Fibroblast of mammary gland (primary cell): ENCODE measurements at regions not wholly inside any gene's neighbourhood (a gene's known extent, or its start where the extent isn't known, plus 50 kb on each side); places are given as distances from the start of the nearest gene placed in this dataset.

Experiments
- DNase-seq: peaks from one replicate; pipeline ENCODE4 v3.0.0-alpha.2; 2010; ENCODE audit warnings: low read depth
- H3K4me3 ChIP-seq: 2 replicates; pipeline ENCODE4 v1.5.1; 2011; ENCODE audit warnings: low read depth, mild to moderate bottlenecking, low read length, moderate library complexity; ENCODE audit not compliant: control insufficient read depth
- TF ChIP-seq, protein P1 (sequence below): conservative IDR thresholded peaks from 2 replicates; pipeline ENCODE4 v1.5.1; 2011; ENCODE audit warnings: low read depth, low read length, inconsistent platforms; ENCODE audit not compliant: control insufficient read depth, insufficient read depth

DNA sequence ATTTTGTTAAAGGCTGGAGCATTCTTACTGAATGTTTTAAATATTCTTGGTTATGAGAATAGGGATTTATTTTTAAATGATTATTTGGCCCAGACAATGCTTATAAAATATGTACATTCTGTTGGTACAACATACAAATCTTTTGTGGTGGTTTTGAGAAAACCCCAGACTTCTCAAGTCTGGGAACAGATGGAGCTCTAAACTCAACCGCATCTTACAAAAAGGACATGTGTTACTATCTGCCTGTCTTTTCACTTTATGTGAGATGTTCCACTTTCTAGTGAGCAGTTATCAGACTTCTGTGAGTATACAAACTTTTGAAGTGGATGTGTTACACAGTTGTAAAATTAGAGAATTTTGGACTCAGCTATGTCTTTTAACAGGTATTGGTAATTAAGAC lies 135.5 kb upstream of the RBMS3 start:
- no peak for DNase-seq
- TF ChIP-seq, protein P1, sequence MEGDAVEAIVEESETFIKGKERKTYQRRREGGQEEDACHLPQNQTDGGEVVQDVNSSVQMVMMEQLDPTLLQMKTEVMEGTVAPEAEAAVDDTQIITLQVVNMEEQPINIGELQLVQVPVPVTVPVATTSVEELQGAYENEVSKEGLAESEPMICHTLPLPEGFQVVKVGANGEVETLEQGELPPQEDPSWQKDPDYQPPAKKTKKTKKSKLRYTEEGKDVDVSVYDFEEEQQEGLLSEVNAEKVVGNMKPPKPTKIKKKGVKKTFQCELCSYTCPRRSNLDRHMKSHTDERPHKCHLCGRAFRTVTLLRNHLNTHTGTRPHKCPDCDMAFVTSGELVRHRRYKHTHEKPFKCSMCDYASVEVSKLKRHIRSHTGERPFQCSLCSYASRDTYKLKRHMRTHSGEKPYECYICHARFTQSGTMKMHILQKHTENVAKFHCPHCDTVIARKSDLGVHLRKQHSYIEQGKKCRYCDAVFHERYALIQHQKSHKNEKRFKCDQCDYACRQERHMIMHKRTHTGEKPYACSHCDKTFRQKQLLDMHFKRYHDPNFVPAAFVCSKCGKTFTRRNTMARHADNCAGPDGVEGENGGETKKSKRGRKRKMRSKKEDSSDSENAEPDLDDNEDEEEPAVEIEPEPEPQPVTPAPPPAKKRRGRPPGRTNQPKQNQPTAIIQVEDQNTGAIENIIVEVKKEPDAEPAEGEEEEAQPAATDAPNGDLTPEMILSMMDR: no peak
- H3K4me3 ChIP-seq: no peak overlapping the region

DNA sequence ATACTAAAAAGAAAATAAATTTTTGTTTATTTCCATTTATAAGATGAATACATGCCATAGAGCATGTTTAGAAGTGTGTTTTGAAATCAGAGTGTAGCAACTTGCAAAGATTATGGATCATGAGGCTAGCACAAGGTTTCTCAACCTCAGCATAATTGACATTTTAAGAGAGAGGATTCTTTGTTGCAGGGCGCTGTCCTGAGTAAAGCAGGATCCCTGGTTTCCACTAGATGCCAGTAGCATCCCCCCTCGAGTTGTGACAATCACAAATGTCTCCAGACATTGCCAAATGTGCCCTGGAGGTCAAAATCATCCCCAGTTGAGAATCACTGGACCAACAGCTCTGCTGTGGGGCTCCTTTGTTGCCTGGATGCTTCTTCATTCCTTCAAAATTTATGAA lies 128.5 kb upstream of the RBMS3 start:
- TF ChIP-seq, protein P1: no peak
- no peak for DNase-seq
- H3K4me3 ChIP-seq: no peak overlapping the region

DNA sequence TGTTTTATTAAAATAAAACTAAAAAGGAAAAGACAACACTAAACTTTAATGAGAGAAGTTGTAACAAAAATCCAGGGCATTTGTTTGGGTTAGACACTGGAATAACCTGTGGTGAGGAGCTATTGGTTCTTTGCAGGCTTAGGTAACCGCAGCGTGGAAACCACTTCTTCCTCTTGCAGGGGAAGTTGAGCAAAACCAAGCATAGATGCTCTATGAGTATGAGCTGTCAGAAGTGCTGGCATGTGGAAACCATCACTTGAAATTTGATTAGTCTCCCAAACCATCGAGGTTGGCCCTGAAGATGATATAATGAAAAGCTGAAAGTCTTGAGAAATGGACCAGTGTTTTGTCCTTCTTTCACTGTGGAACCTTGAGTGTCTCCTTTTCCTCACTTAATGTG lies 127.1 kb upstream of the RBMS3 start:
- TF ChIP-seq, protein P1: no peak
- no peak for DNase-seq
- no peak overlapping the region for H3K4me3 ChIP-seq

DNA sequence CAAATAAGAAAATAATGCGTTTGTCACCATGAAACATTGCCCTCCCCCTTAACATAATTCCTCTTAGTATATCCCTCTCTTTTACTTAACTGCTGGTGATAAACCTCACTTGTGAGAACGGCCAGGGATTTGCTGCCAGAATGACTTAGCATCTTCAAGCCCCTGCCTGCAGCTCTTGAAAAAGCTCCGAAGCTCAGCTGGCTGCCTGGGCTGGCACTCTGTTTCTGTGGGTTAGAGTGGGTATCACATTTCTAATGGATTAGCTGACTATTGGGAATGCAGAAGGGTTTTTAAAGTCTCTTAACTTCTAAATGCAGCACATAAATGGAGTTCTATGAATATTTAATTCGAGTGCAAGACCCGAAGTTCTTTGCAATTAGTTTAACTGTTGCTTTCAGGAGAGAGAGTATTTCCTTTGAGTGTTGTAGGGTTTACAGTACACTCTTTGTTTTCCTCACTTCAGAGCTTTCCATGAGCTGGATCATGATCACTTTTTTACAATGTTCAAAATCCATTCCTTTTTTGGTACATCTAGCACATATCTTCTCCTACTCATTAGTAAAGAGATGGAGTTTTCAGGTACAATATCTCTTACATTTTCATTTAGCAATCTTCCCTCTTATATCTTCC lies 124.7 kb upstream of the RBMS3 start:
- no peak overlapping the region for H3K4me3 ChIP-seq
- TF ChIP-seq, protein P1: no peak
- no peak for DNase-seq

DNA sequence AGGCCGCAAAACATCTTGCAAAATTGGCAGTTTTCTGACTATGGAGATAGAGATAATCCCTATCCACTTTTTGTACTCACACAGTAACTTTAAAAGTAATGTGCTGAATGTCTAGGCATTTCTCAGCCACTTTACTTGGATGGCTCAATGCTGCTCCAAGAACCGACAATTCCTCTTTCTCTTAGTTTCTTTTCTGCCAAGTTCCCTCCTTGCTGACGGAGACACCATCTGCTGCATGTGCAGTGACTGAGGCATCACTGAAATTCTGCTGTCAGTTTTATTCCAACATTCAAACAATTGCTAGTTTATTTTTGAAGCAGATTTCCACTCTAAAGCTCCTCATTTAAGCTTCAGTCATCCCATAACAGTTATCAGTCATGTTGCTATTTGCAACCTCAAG lies 116.0 kb upstream of the RBMS3 start:
- H3K4me3 ChIP-seq: no peak overlapping the region
- no peak for DNase-seq
- TF ChIP-seq, protein P1: no peak

DNA sequence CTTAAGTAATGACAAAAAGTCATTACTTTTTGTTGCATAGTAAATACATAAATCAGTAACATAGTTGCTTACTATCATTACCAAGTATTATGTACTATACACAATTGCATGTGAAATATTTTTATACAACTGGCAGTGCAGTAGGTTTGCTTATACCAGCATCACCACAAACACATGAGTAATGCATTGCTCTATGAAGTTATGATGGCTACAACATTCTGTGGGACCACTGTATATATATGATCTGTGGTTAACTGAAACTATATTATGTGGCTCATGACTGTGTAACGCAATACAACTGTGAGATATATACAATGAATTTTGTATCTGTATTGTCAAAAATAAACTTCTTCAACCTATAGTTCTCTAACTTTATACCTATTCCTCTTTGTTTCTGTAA lies 113.7 kb upstream of the RBMS3 start:
- H3K4me3 ChIP-seq: no peak overlapping the region
- TF ChIP-seq, protein P1: no peak
- no peak for DNase-seq

DNA sequence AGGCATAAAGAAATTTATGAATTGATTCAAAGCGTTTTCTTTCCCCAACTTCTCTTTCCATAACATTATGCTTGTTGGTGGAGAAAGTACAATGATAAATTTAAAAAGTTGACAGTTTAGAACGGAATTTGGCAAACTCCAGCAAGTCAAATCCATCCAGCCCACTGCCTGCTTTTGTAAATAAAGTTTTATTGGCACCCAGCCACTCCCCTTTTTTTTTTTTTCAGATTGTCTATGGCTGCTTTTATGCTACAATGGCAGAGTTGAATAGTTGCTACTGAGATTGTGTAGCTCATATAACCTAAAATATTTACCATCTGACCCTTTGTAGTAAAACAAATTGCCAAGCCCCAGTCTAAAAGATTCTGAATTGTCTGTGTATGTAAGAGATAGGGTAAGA lies 112.8 kb upstream of the RBMS3 start:
- no peak overlapping the region for H3K4me3 ChIP-seq
- TF ChIP-seq, protein P1: no peak
- DNase-seq: no peak
